SK-N-SH treated with all-trans-retinoic acid at 6 μM for 48 hours (cell line): ENCODE measurements at regions not wholly inside any gene's neighbourhood (a gene's known extent, or its start where the extent isn't known, plus 50 kb on each side); places are given as distances from the start of the nearest gene placed in this dataset.

ENCODE experiments used
- ATAC-seq: fragments of 200-7000 bp; cut with Tn5 transposase; 3 replicates; pipeline ENCODE4 v1.9.1; 2020; ENCODE audit warnings: mild to moderate bottlenecking, moderate library complexity
- BACH2 ChIP-seq: fragments of 250-450 bp; sonication (Bioruptor Pico); IDR thresholded peaks from 2 replicates; pipeline ENCODE4 v1.9.0; 2021; ENCODE audit warnings: mild to moderate bottlenecking, borderline replicate concordance
- CREB5 ChIP-seq: fragments of 250-450 bp; sonication (Bioruptor Pico); IDR thresholded peaks from 2 replicates; pipeline ENCODE4 v1.5.1; 2020; ENCODE audit warnings: low read depth, mild to moderate bottlenecking, moderate library complexity
- CSDC2 ChIP-seq: fragments of 250-450 bp; sonication (Bioruptor Pico); IDR thresholded peaks from 2 replicates; pipeline ENCODE4 v1.5.0; 2020; ENCODE audit warnings: mild to moderate bottlenecking, moderate library complexity
- CSRNP3 ChIP-seq: fragments of 250-450 bp; sonication (Bioruptor Pico); IDR thresholded peaks from 2 replicates; pipeline ENCODE4 v1.5.1; 2021; ENCODE audit warnings: mild to moderate bottlenecking, moderate library complexity
- ESRRG ChIP-seq: fragments of 250-450 bp; sonication (Bioruptor Pico); IDR thresholded peaks from 2 replicates; pipeline ENCODE4 v1.6.1; 2021; ENCODE audit warnings: mild to moderate bottlenecking
- GLIS3 ChIP-seq: fragments of 250-450 bp; sonication (Bioruptor Pico); IDR thresholded peaks from 2 replicates; pipeline ENCODE4 v1.5.0; 2020; ENCODE audit warnings: mild to moderate bottlenecking, moderate library complexity
- ISL1 ChIP-seq: fragments of 250-450 bp; sonication (Bioruptor Pico); IDR thresholded peaks from 2 replicates; pipeline ENCODE4 v2.1.2; 2022; ENCODE audit warnings: mild to moderate bottlenecking, moderate library complexity
- PATZ1 ChIP-seq: fragments of 250-450 bp; sonication (Bioruptor Pico); IDR thresholded peaks from 2 replicates; pipeline ENCODE4 v1.8.0; 2020; ENCODE audit warnings: mild to moderate bottlenecking, moderate library complexity, borderline replicate concordance
- POU6F1 ChIP-seq: fragments of 250-450 bp; sonication (Bioruptor Pico); IDR thresholded peaks from 2 replicates; pipeline ENCODE4 v1.8.0; 2021; ENCODE audit warnings: low read depth, mild to moderate bottlenecking, moderate library complexity, borderline replicate concordance
- PPARA ChIP-seq: fragments of 250-450 bp; sonication (Bioruptor Pico); IDR thresholded peaks from 2 replicates; pipeline ENCODE4 v1.5.0; 2020; ENCODE audit warnings: mild to moderate bottlenecking, borderline replicate concordance
- RARB ChIP-seq: fragments of 250-450 bp; sonication (Bioruptor Pico); IDR thresholded peaks from 2 replicates; pipeline ENCODE4 v1.8.0; 2021; ENCODE audit warnings: mild to moderate bottlenecking, moderate library complexity
- SNAI2 ChIP-seq: fragments of 250-450 bp; sonication (Bioruptor Pico); IDR thresholded peaks from 2 replicates; pipeline ENCODE4 v1.5.0; 2020; ENCODE audit warnings: mild to moderate bottlenecking, moderate library complexity
- TCF4 ChIP-seq: fragments of 250-450 bp; sonication (Bioruptor Pico); IDR thresholded peaks from 2 replicates; pipeline ENCODE4 v1.8.0; 2021; ENCODE audit warnings: mild to moderate bottlenecking, moderate library complexity, borderline replicate concordance
- TOX ChIP-seq: fragments of 250-450 bp; sonication (Bioruptor Pico); IDR thresholded peaks from 2 replicates; pipeline ENCODE4 v1.8.0; 2021; ENCODE audit warnings: mild to moderate bottlenecking, moderate library complexity, borderline replicate concordance
- TSHZ2 ChIP-seq: fragments of 250-450 bp; sonication (Bioruptor Pico); IDR thresholded peaks from 2 replicates; pipeline ENCODE4 v1.5.0; 2020; ENCODE audit warnings: mild to moderate bottlenecking, moderate library complexity
- ZC3H10 ChIP-seq: fragments of 250-450 bp; sonication (Bioruptor Pico); IDR thresholded peaks from 2 replicates; pipeline ENCODE4 v1.5.1; 2021; ENCODE audit warnings: mild to moderate bottlenecking, moderate library complexity
- ZFP3 ChIP-seq: fragments of 250-450 bp; sonication (Bioruptor Pico); IDR thresholded peaks from 2 replicates; pipeline ENCODE4 v1.5.0; 2020; ENCODE audit warnings: mild to moderate bottlenecking, moderate library complexity
- ZFP30 ChIP-seq: fragments of 450-650 bp; formaldehyde crosslinking; IDR thresholded peaks from 2 replicates; pipeline ENCODE4 v1.5.0; 2022; ENCODE audit warnings: mild to moderate bottlenecking, moderate library complexity
- ZNF565 ChIP-seq: fragments of 450-650 bp; formaldehyde crosslinking; conservative IDR thresholded peaks from 2 replicates; pipeline ENCODE4 v1.5.0; 2020; ENCODE audit warnings: low read depth, mild to moderate bottlenecking, moderate library complexity
- ZNF8 ChIP-seq: fragments of 450-650 bp; formaldehyde crosslinking; IDR thresholded peaks from 2 replicates; pipeline ENCODE4 v1.5.0; 2020; ENCODE audit warnings: mild to moderate bottlenecking, moderate library complexity

- no peak for TF ChIP-seq CREB5 (CRISPR knock-in tag)
- no peak for TF ChIP-seq ESRRG (CRISPR knock-in tag)
- TF ChIP-seq PPARA (CRISPR knock-in tag) = no peak
- TF ChIP-seq POU6F1 (CRISPR knock-in tag) = no peak
- TF ChIP-seq ZNF8 (CRISPR knock-in tag) = no peak
- no peak for TF ChIP-seq ZNF565
- TF ChIP-seq RARB (CRISPR knock-in tag) = no peak
- TF ChIP-seq CSDC2 = no peak
- no peak for TF ChIP-seq SNAI2 (CRISPR knock-in tag)
- TF ChIP-seq TOX = no peak
- TF ChIP-seq ZFP3 (CRISPR knock-in tag) = no peak
- TF ChIP-seq BACH2 = no peak
- no peak for TF ChIP-seq ZFP30 (CRISPR knock-in tag)
- no peak for TF ChIP-seq TCF4
- no peak for TF ChIP-seq PATZ1 (CRISPR knock-in tag)
- no peak for TF ChIP-seq CSRNP3 (CRISPR knock-in tag)
- TF ChIP-seq GLIS3 (CRISPR knock-in tag) = no peak
- no peak for ATAC-seq
These were observed 215.5 kb upstream of the CYRIA start for GRCh38 chr2:16881122-16881521.

- TF ChIP-seq POU6F1 (CRISPR knock-in tag) (no peak), TOX (no peak), CSRNP3 (CRISPR knock-in tag) (no peak), ISL1 (no peak), SNAI2 (CRISPR knock-in tag) (no peak), RARB (CRISPR knock-in tag) (no peak), ZC3H10 (CRISPR knock-in tag) (no peak), TSHZ2 (CRISPR knock-in tag) (no peak), ZFP3 (CRISPR knock-in tag) (no peak), GLIS3 (CRISPR knock-in tag) (no peak)
- ATAC-seq = no peak
These were observed 205.8 kb upstream of the CYRIA start for GRCh38 chr2:16871411-16871810.
